ENCODE measurements at regions not wholly inside any gene's neighbourhood (a gene's known extent, or its start where the extent isn't known, plus 50 kb on each side); places are given as distances from the start of the nearest gene placed in this dataset.

GRCh38 chr3:124229836-124230235 lies 237.9 kb upstream of the ROPN1 start:
- no peak for DNase-seq (ENCODE audit: low read depth in 1 of 2, low spot score in 2 of 2)
- Histone ChIP-seq H4K5ac (ENCODE audit: insufficient read length, low read depth, low read length) (no peak overlapping the region), H2BK120ac (replicated peaks; ENCODE audit: low read depth, low read length) (no peak overlapping the region), H4K91ac (replicated peaks; ENCODE audit: insufficient read length, low read length) (no peak overlapping the region), H3K79me2 (ENCODE audit: control insufficient read depth in 1 of 2, insufficient read depth in 2 of 2, low read length in 2 of 2) (no peaks in the 10 kb centered on the region), H3K4ac (replicated peaks; ENCODE audit: insufficient read length, low read depth, low read length) (no peak overlapping the region), H3K27me3 (replicated peaks in 1 of 4; ENCODE audit: control insufficient read depth in 3 of 4, extremely low read depth in 1 of 4, insufficient read depth in 3 of 4, low read length in 3 of 4) (no peaks in the 10 kb centered on the region), H2AK5ac (ENCODE audit: low read depth, low read length) (no peak overlapping the region), H3K23ac (ENCODE audit: insufficient read length) (no peak overlapping the region), H4K20me1 (replicated peaks in 1 of 2; ENCODE audit: control insufficient read depth in 1 of 2, insufficient read depth in 2 of 2, low read length in 2 of 2) (no peaks in the 10 kb centered on the region), H3K9ac (replicated peaks in 1 of 4; ENCODE audit: extremely low read depth in 1 of 4, low read depth in 3 of 4, low read length in 3 of 4) (no peak overlapping the region), H4K8ac (ENCODE audit: extremely low read depth, insufficient read depth, low read length) (no peak overlapping the region), H3K4me2 (ENCODE audit: insufficient read depth in 1 of 2, low read depth in 2 of 2, low read length in 2 of 2) (no peak overlapping the region), H3K79me1 (ENCODE audit: low read depth, low read length) (no peaks in the 10 kb centered on the region), H2AFZ (ENCODE audit: low read length) (no peak overlapping the region), H3K27ac (ENCODE audit: low read depth, low read length) (no peak overlapping the region), H3K18ac (ENCODE audit: extremely low read depth, low read length) (no peak overlapping the region), H3K4me3 (ENCODE audit: extremely low read depth in 1 of 4, insufficient read depth in 2 of 4, low read depth in 3 of 4, low read length in 4 of 4) (no peak overlapping the region), H2BK12ac (ENCODE audit: low read depth, low read length) (no peak overlapping the region), H2BK5ac (ENCODE audit: low read depth, low read length) (no peak overlapping the region), H3K36me3 (ENCODE audit: control insufficient read depth in 2 of 4, insufficient read depth in 4 of 4, low read length in 3 of 4) (no peaks in the 10 kb centered on the region), H3K4me1 (replicated peaks in 1 of 4; ENCODE audit: control insufficient read depth in 3 of 4, insufficient read depth in 4 of 4, low read length in 3 of 4) (peaks cover 2 to 6% (median 4%) of the 10 kb centered on the region in 4 experiments; a peak in 5 of 7 replicates), H3K14ac (ENCODE audit: insufficient read length) (no peak overlapping the region), H3K56ac (replicated peaks; ENCODE audit: insufficient read length, low read depth, low read length) (no peak overlapping the region), H2BK15ac (ENCODE audit: low read length) (no peak overlapping the region; the same call in 1 of the 2 replicates), H3K23me2 (ENCODE audit: low read depth, low read length) (0 out of 2 replicates have a peak, but pooled peaks cover 3% of the 10 kb centered on the region), H3K9me3 (ENCODE audit: insufficient read depth in 2 of 2, low read depth in 1 of 2, low read length in 1 of 2) (peaks cover 0 to 3% of the 10 kb centered on the region in 2 experiments; a peak in 2 of 4 replicates), H2BK20ac (ENCODE audit: low read length) (peak overlapping the region; percentile 48; the same call in 1 of the 2 replicates)
- FAIRE-seq = no peak
- ChIA-PET CTCF (ENCODE audit: partially characterized antibody) (interaction anchor here (1.0 kb wide), 1 partner anchor 17 kb away, joined by 5 read pairs; no protein-coding TSS in a partner anchor), POLR2A (ENCODE audit: partially characterized antibody) (no interaction called here)
- WGBS, 2 experiments (ENCODE audit: extremely low coverage in 1 of 2, insufficient coverage in 1 of 2, insufficient read length in 1 of 2, insufficient replicate concordance in 2 of 2, low coverage in 1 of 2, low lambda C conversion rate in 2 of 2, missing lambda C conversion rate in 1 of 2) = 82% methylated on average over 2 of the region's 2 CpGs; no CpG with 5 or more reads in 1 of the 2 experiments
- TF ChIP-seq SIRT6 (IDR thresholded peaks at IDR 0.05; ENCODE audit: low read length) = no peak
- TF ChIP-seq EGR1 (IDR thresholded peaks at IDR 0.05; ENCODE audit: borderline replicate concordance, low read depth, low read length) = no peak
- no peak for TF ChIP-seq CBX8 (IDR thresholded peaks at IDR 0.05; ENCODE audit: borderline replicate concordance, low read depth, low read length)
- TF ChIP-seq SP2 (IDR thresholded peaks at IDR 0.05; ENCODE audit: low read length) = no peak
- TF ChIP-seq GTF2F1 (IDR thresholded peaks at IDR 0.05; ENCODE audit: borderline replicate concordance, low read depth, low read length) = no peak
- no peak for TF ChIP-seq POU5F1 (IDR thresholded peaks at IDR 0.05; ENCODE audit: low read depth, low read length)
- TF ChIP-seq SIN3A (conservative IDR thresholded peaks at IDR 0.05 in 1 of 2, IDR thresholded peaks at IDR 0.05 in 1 of 2; ENCODE audit: low read depth in 1 of 2, low read length in 2 of 2) = no peak
- TF ChIP-seq KDM5A (IDR thresholded peaks at IDR 0.05; ENCODE audit: low read length) = no peak
- no peak for TF ChIP-seq RAD21 (IDR thresholded peaks at IDR 0.05 in 1 of 2, conservative IDR thresholded peaks at IDR 0.05 in 1 of 2; ENCODE audit: low read depth in 2 of 2, low read length in 2 of 2)
- TF ChIP-seq ATF2 (IDR thresholded peaks at IDR 0.05; ENCODE audit: low read length) = no peak
- no peak for TF ChIP-seq KDM1A (IDR thresholded peaks at IDR 0.05; ENCODE audit: borderline replicate concordance, low read length)
- no peak for TF ChIP-seq TBP (IDR thresholded peaks at IDR 0.05; ENCODE audit: low read depth, low read length)
- TF ChIP-seq CTBP2 (IDR thresholded peaks at IDR 0.05; ENCODE audit: borderline replicate concordance, insufficient read depth, insufficient read length, low read length) = no peak
